HCEC 1CT (cell line): ENCODE measurements at regions not wholly inside any gene's neighbourhood (a gene's known extent, or its start where the extent isn't known, plus 50 kb on each side); places are given as distances from the start of the nearest gene placed in this dataset.
A peak's percentile ranks its signal among the peaks of the same experiment; 100 is the strongest.
"Not testable (repeated sequence)": the region's sequence is repeated elsewhere in the genome, so short reads cannot be mapped to it uniquely, and the experiment has no call there.

Source experiments
- DNase-seq: peaks from one replicate; pipeline ENCODE4 v3.0.0-alpha.2; 2017

- DNase-seq = no peak
These were observed 170.1 kb upstream of the ZNF618 start for GRCh38 chr9:113705928-113706519.

- no peak for DNase-seq
These were observed 168.0 kb upstream of the ZNF618 start for GRCh38 chr9:113707953-113708695.

GRCh38 chr9:113708821-113709713 lies 167.0 kb upstream of the ZNF618 start:
- no peak for DNase-seq

- DNase-seq = no peak
These were observed 166.4 kb upstream of the ZNF618 start for GRCh38 chr9:113709721-113710120.

GRCh38 chr9:113711251-113711650 lies 164.9 kb upstream of the ZNF618 start:
- DNase-seq = no peak

- peak; percentile 5 for DNase-seq
These were observed 164.1 kb upstream of the ZNF618 start for GRCh38 chr9:113712053-113712452.

GRCh38 chr9:113715086-113715485 lies 161.0 kb upstream of the ZNF618 start:
- DNase-seq = peak; percentile 22

- DNase-seq = no peak
These were observed 156.2 kb upstream of the ZNF618 start for GRCh38 chr9:113719919-113720318.

GRCh38 chr9:113720495-113720894 lies 155.6 kb upstream of the ZNF618 start:
- DNase-seq = no peak

GRCh38 chr9:113721856-113722255 lies 154.3 kb upstream of the ZNF618 start:
- no peak for DNase-seq

GRCh38 chr9:113724202-113724601 lies 151.9 kb upstream of the ZNF618 start:
- no peak for DNase-seq

- no peak for DNase-seq
These were observed 147.1 kb upstream of the ZNF618 start for GRCh38 chr9:113728989-113729388.

- DNase-seq = no peak
These were observed 141.3 kb upstream of the ZNF618 start for GRCh38 chr9:113734826-113735225.

GRCh38 chr9:113737517-113738271 lies 138.4 kb upstream of the ZNF618 start:
- peak; percentile 45 for DNase-seq

GRCh38 chr9:113738496-113738892 lies 137.6 kb upstream of the ZNF618 start:
- DNase-seq = no peak

GRCh38 chr9:113738893-113739604 lies 137.1 kb upstream of the ZNF618 start:
- DNase-seq = no peak

- not testable (repeated sequence) for DNase-seq
These were observed 136.3 kb upstream of the ZNF618 start for GRCh38 chr9:113739605-113740507.

GRCh38 chr9:113740508-113741500 lies 135.3 kb upstream of the ZNF618 start:
- peak; percentile 78 for DNase-seq
